SK-N-SH (cell line): ENCODE measurements at regions not wholly inside any gene's neighbourhood (a gene's known extent, or its start where the extent isn't known, plus 50 kb on each side); places are given as distances from the start of the nearest gene placed in this dataset.

ENCODE experiments used
- CTCF ChIA-PET: fragments of 300-600, 350-600 bp; formaldehyde crosslinking; extraction: SDS; loops from one replicate; lab custom pipeline; 2021; lab: Yijun Ruan, JAX
- POLR2A ChIA-PET: fragments of 350-600 bp; sonication (Branson Sonifier 250); formaldehyde crosslinking; extraction: SDS; loops from one replicate; lab custom pipeline; 2020; ENCODE audit warnings: antibody characterized with exemption, inconsistent platforms; lab: Yijun Ruan, JAX
- DNase-seq: peaks from one replicate; pipeline ENCODE4 v3.0.0; 2012
- H2AFZ ChIP-seq: fragments of 200-600 bp; sonication (generic); 2 replicates; pipeline ENCODE4 v1.8.1; 2016; ENCODE audit warnings: antibody characterized with exemption, mild to moderate bottlenecking, low read depth
- H3F3A ChIP-seq: fragments of 200-600 bp; sonication (generic); replicated peaks from 2 replicates; pipeline ENCODE3; 2016; ENCODE audit warnings: antibody characterized with exemption, mild to moderate bottlenecking; ENCODE audit not compliant: insufficient read depth
- H3K27ac ChIP-seq, 2 experiments: fragments of 200-500 bp in 1 of 2; fragments of 200-600 bp in 1 of 2; sonication (Bioruptor generic) in 1 of 2; sonication (generic), shearing (Covaris generic) in 1 of 2; 2 replicates each; pipeline versions ENCODE4 v1.5.1 to v1.6.1; 2014 to 2016; ENCODE audit warnings: low read depth in 2 of 2, inconsistent platforms in 1 of 2, low read length in 1 of 2, mild to moderate bottlenecking in 1 of 2, mixed read lengths in 1 of 2
- H3K27me3 ChIP-seq: fragments of 200-600 bp; sonication (generic), shearing (Covaris generic); 2 replicates; pipeline ENCODE4 v1.6.1; 2016; ENCODE audit warnings: mixed run types; ENCODE audit not compliant: insufficient read depth
- H3K36me3 ChIP-seq, 2 experiments: fragments of 200-500 bp in 1 of 2; fragments of 200-600 bp in 1 of 2; sonication (Bioruptor generic) in 1 of 2; sonication (generic) in 1 of 2; replicated peaks in 1 of 2; 2 replicates each; pipeline versions ENCODE3 to v1.5.1; 2014 to 2016; ENCODE audit warnings: low read length in 1 of 2, mild to moderate bottlenecking in 1 of 2; ENCODE audit not compliant: insufficient read depth in 2 of 2, control insufficient read depth in 1 of 2
- H3K4me1 ChIP-seq, 2 experiments: fragments of 200-500 bp in 1 of 2; fragments of 200-600 bp in 1 of 2; sonication (Bioruptor generic) in 1 of 2; sonication (generic), shearing (Covaris generic) in 1 of 2; 2 replicates each; pipeline versions ENCODE4 v1.5.1 to v1.6.1; 2014 to 2016; ENCODE audit warnings: low read depth in 1 of 2, low read length in 1 of 2, mixed run types in 1 of 2; ENCODE audit not compliant: insufficient read depth in 2 of 2, control insufficient read depth in 1 of 2
- H3K4me2 ChIP-seq: fragments of 200-600 bp; sonication (generic), shearing (Covaris generic); 2 replicates; pipeline ENCODE4 v1.6.1; 2017; ENCODE audit warnings: mixed run types
- H3K4me3 ChIP-seq, 2 experiments: fragments of 200-500 bp in 1 of 2; fragments of 200-600 bp in 1 of 2; sonication (Bioruptor generic) in 1 of 2; sonication (generic), shearing (Covaris generic) in 1 of 2; 2 replicates each; pipeline versions ENCODE4 v1.5.1 to v1.8.1; 2014 to 2016; ENCODE audit warnings: low read depth in 2 of 2, inconsistent platforms in 1 of 2, low read length in 1 of 2, mild to moderate bottlenecking in 1 of 2, mixed read lengths in 1 of 2, moderate library complexity in 1 of 2
- H3K79me2 ChIP-seq: fragments of 200-600 bp; sonication (generic); 2 replicates; pipeline ENCODE4 v1.8.1; 2017; ENCODE audit warnings: mild to moderate bottlenecking; ENCODE audit not compliant: insufficient read depth
- H3K9ac ChIP-seq: fragments of 200-600 bp; sonication (generic); 2 replicates; pipeline ENCODE4 v1.6.1; 2017; ENCODE audit warnings: mixed run types
- H3K9me2 ChIP-seq: fragments of 200-600 bp; sonication (generic); 2 replicates; pipeline ENCODE4 v1.6.1; 2017; ENCODE audit warnings: mixed run types
- H3K9me3 ChIP-seq: fragments of 200-600 bp; sonication (generic); 2 replicates; pipeline ENCODE4 v1.6.1; 2017; ENCODE audit warnings: mixed run types, mild to moderate bottlenecking, moderate library complexity
- H4K20me1 ChIP-seq: fragments of 200-600 bp; sonication (generic); 2 replicates; pipeline ENCODE4 v1.6.1; 2017; ENCODE audit warnings: mild to moderate bottlenecking, mixed run types; ENCODE audit not compliant: insufficient read depth
- CTCF ChIP-seq: fragments of 200-600 bp; sonication (generic); IDR thresholded peaks from 2 replicates; pipeline ENCODE4 v1.6.1; 2017; ENCODE audit warnings: antibody characterized with exemption, mild to moderate bottlenecking, moderate library complexity
- EP300 ChIP-seq, 2 experiments: IDR thresholded peaks; 2 replicates each; pipeline versions ENCODE4 v1.4.0 to v1.6.1; 2012; ENCODE audit warnings: borderline replicate concordance in 1 of 2, low read depth in 1 of 2, low read length in 1 of 2
- FOXM1 ChIP-seq: IDR thresholded peaks from 2 replicates; pipeline ENCODE4 v1.4.0; 2012; ENCODE audit warnings: low read depth, mild to moderate bottlenecking
- GATA2 ChIP-seq: sonication (generic); formaldehyde crosslinking; IDR thresholded peaks from 2 replicates; pipeline ENCODE4 v1.5.0; 2020; ENCODE audit warnings: mild to moderate bottlenecking, missing genetic modification reagents
- NRF1 ChIP-seq: IDR thresholded peaks from 2 replicates; pipeline ENCODE4 v1.6.1; 2012; ENCODE audit warnings: low read depth, mild to moderate bottlenecking, low read length
- POLR2AphosphoS5 ChIP-seq: IDR thresholded peaks from 2 replicates; pipeline ENCODE4 v1.6.1; 2012; ENCODE audit warnings: low read depth, low read length
- RFX5 ChIP-seq: IDR thresholded peaks from 2 replicates; pipeline ENCODE4 v1.6.1; 2012; ENCODE audit warnings: mild to moderate bottlenecking, improper control_type of control experiment, low read length
- TEAD4 ChIP-seq: IDR thresholded peaks from 2 replicates; pipeline ENCODE4 v1.4.0; 2012; ENCODE audit warnings: mild to moderate bottlenecking, borderline replicate concordance; ENCODE audit not compliant: insufficient read depth
- WGBS: methylation state at CpG from one replicate; pipeline ENCODE4 v1.1.6; 2017; ENCODE audit warnings: low lambda C conversion rate; 5-methylcytosine and 5-hydroxymethylcytosine counted together
- TF ChIP-seq, protein P1 (sequence below): IDR thresholded peaks from 2 replicates; pipeline ENCODE4 v1.4.0; 2012; ENCODE audit warnings: low read depth, borderline replicate concordance
- TF ChIP-seq, protein P2 (sequence below): IDR thresholded peaks from 2 replicates; pipeline ENCODE4 v1.6.1; 2012; ENCODE audit warnings: mild to moderate bottlenecking, low read depth, low read length, moderate library complexity

- H3K4me3 ChIP-seq = no peak overlapping the region
- no peaks in the 10 kb centered on the region for H4K20me1 ChIP-seq
- no peaks in the 10 kb centered on the region for H3K9me2 ChIP-seq
- 9% methylated on average over 1 of the region's 1 CpG for WGBS
- no peaks in the 10 kb centered on the region for H3K27me3 ChIP-seq
- no peaks in the 10 kb centered on the region for H3K4me1 ChIP-seq
- no peak for DNase-seq
- no peaks in the 10 kb centered on the region for H3K36me3 ChIP-seq
- ChIA-PET POLR2A (no interaction called here), CTCF (interaction anchor here (0.9 to 2.5 kb wide), 5 partner anchors 10 to 307 kb away, joined by 3 to 13 read pairs (median 4); no protein-coding TSS in a partner anchor)
- H3K9ac ChIP-seq = no peak overlapping the region
- no peak overlapping the region for H2AFZ ChIP-seq
- H3K27ac ChIP-seq = no peak overlapping the region
- H3F3A ChIP-seq = no peaks in the 10 kb centered on the region
- no peaks in the 10 kb centered on the region for H3K9me3 ChIP-seq
- TF ChIP-seq, protein P1, sequence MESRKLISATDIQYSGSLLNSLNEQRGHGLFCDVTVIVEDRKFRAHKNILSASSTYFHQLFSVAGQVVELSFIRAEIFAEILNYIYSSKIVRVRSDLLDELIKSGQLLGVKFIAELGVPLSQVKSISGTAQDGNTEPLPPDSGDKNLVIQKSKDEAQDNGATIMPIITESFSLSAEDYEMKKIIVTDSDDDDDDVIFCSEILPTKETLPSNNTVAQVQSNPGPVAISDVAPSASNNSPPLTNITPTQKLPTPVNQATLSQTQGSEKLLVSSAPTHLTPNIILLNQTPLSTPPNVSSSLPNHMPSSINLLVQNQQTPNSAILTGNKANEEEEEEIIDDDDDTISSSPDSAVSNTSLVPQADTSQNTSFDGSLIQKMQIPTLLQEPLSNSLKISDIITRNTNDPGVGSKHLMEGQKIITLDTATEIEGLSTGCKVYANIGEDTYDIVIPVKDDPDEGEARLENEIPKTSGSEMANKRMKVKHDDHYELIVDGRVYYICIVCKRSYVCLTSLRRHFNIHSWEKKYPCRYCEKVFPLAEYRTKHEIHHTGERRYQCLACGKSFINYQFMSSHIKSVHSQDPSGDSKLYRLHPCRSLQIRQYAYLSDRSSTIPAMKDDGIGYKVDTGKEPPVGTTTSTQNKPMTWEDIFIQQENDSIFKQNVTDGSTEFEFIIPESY = no peak
- TF ChIP-seq GATA2 (CRISPR knock-in tag) (no peak), NRF1 (no peak), FOXM1 (no peak), RFX5 (no peak), CTCF (no peak), TEAD4 (no peak), EP300 (IDR thresholded peaks at IDR 0.05; ENCODE audit: borderline replicate concordance in 1 of 2, low read depth in 1 of 2, low read length in 1 of 2) (no peak), POLR2AphosphoS5 (no peak)
- TF ChIP-seq, protein P2, sequence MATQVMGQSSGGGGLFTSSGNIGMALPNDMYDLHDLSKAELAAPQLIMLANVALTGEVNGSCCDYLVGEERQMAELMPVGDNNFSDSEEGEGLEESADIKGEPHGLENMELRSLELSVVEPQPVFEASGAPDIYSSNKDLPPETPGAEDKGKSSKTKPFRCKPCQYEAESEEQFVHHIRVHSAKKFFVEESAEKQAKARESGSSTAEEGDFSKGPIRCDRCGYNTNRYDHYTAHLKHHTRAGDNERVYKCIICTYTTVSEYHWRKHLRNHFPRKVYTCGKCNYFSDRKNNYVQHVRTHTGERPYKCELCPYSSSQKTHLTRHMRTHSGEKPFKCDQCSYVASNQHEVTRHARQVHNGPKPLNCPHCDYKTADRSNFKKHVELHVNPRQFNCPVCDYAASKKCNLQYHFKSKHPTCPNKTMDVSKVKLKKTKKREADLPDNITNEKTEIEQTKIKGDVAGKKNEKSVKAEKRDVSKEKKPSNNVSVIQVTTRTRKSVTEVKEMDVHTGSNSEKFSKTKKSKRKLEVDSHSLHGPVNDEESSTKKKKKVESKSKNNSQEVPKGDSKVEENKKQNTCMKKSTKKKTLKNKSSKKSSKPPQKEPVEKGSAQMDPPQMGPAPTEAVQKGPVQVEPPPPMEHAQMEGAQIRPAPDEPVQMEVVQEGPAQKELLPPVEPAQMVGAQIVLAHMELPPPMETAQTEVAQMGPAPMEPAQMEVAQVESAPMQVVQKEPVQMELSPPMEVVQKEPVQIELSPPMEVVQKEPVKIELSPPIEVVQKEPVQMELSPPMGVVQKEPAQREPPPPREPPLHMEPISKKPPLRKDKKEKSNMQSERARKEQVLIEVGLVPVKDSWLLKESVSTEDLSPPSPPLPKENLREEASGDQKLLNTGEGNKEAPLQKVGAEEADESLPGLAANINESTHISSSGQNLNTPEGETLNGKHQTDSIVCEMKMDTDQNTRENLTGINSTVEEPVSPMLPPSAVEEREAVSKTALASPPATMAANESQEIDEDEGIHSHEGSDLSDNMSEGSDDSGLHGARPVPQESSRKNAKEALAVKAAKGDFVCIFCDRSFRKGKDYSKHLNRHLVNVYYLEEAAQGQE = no peak
- no peaks in the 10 kb centered on the region for H3K79me2 ChIP-seq
- no peak overlapping the region for H3K4me2 ChIP-seq
Observed at GRCh38 chr17:51456942-51457341, 196.6 kb downstream of the UTP18 start.
